GM12872 (cell line): ENCODE measurements at regions not wholly inside any gene's neighbourhood (a gene's known extent, or its start where the extent isn't known, plus 50 kb on each side); places are given as distances from the start of the nearest gene placed in this dataset.

Source experiments
- TF ChIP-seq, protein P1 (sequence below): IDR thresholded peaks from 3 replicates; pipeline ENCODE4 v1.5.1; 2011; ENCODE audit warnings: low read depth, mild to moderate bottlenecking, low read length, moderate library complexity; ENCODE audit not compliant: insufficient read depth

DNA sequence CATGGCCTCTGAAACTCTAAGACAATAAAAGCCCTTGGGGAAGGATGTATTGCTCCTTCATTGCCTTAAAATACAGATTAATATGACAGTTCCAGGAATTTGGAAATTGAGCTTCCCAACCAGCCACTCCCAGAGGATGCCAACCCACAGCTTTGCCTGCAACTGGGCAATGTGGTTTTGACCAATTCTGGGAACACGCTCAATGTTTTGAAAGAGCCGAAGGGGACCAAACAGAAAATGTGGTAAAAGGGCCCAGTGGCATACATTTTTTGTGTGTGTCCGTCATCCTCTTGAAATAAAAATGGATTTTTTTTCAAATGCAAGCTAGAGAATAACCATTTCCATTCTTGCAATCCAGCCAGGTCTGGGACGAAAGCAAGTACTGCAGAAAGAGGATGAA is 88.3 kb upstream of the PLEKHG7 start:
- TF ChIP-seq, protein P1, sequence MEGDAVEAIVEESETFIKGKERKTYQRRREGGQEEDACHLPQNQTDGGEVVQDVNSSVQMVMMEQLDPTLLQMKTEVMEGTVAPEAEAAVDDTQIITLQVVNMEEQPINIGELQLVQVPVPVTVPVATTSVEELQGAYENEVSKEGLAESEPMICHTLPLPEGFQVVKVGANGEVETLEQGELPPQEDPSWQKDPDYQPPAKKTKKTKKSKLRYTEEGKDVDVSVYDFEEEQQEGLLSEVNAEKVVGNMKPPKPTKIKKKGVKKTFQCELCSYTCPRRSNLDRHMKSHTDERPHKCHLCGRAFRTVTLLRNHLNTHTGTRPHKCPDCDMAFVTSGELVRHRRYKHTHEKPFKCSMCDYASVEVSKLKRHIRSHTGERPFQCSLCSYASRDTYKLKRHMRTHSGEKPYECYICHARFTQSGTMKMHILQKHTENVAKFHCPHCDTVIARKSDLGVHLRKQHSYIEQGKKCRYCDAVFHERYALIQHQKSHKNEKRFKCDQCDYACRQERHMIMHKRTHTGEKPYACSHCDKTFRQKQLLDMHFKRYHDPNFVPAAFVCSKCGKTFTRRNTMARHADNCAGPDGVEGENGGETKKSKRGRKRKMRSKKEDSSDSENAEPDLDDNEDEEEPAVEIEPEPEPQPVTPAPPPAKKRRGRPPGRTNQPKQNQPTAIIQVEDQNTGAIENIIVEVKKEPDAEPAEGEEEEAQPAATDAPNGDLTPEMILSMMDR = no peak

DNA sequence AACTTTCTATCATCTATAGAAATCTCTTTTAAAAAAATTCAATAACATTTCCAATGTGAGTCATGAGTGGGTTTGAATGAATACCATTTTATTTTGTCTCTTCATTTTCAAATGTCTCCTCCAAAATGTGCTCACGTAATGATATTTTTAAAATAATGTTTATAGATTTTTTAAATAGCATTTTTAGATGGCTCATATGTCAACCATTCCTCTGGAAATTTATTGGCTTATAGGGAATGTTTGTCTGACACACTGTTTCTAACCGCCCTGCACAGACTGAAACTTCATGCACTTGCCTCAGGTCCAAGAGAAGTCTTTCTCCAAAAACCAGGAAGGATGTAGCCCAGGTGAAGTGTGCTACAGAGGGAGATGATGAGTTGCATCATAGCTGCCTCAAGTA is 88.8 kb upstream of the PLEKHG7 start:
- TF ChIP-seq, protein P1 = no peak

DNA sequence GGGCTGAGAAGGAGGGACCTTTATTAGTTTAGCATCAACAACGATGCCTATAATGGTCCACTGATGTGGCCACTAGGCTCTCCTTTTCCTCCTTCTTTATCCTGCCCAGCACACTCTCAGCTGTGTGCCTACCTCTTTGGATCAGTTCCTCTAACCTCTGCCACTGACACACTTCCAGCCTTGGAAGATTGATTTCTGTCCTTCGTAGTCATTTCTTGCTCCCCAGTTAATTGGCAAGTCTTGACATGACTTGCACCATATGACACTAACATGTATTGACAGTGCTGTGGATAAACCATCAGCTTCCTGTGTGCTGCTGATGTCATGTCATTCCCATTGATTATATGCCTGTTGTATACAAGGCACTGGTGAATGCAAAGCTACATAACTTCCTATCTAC is 90.2 kb upstream of the PLEKHG7 start:
- TF ChIP-seq, protein P1 = no peak

DNA sequence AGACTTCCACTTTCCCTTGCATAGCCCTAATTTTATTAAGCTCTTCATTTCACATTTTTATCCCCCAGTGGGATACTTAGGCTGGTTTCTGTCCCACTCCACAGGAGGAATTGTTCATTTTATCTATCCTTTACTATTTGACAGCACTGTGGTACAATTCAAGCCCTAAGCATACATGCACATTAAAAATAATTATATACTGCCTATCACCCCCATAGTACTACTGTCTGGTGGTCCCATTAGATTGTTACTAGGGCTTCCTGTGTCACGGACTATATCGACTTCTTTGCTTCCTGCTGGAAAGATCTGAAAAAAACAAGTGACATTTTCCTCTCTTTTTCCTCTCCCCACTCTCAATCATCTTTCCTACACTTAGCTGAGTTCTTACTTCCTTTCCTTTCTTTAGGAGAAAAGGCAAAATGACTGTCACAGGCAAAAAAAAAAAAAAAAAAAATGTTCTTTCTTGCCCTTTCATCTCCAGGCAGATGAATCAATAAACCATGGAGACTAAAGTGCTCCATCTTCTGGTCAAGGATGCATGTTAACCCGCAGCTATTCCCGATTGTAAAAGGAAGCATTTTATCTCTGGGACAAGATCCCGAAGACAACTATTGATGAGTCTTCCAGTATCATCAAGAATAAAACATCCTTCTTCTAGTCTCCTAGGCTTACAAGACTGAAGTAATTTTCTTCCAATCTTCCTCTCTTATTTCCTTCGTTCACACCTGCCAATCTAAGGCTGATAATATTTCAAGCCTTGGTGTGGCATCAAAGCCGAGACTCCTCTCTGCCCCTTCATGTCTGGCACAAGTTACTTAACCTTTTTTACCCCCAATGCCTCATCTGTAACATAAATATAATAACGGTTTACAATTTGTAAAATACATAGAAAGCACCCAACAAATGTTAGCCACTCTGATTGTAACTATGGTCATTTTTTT is 94.4 kb upstream of the PLEKHG7 start:
- TF ChIP-seq, protein P1 = peak; percentile 36; the same call in 1 of the 3 replicates

DNA sequence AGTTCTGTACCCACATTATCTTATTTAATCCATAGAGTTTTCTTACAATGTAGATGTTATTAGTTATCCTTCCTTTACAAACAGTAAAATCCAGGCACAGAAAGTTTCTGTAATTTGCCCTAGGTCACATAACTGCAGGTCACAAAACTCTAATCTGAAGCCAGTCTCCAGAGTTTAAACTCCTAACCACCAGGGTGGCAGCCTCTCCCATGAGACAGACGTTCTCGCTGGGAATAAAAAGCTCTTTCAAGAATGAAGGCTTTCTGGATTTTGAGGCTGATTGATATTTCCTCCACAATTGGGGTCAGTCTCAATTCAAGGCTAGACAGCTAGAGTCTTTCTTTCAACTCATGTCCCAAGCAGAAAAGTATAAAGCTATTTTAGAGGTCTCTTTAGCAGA is 95.8 kb upstream of the PLEKHG7 start:
- TF ChIP-seq, protein P1 = no peak

DNA sequence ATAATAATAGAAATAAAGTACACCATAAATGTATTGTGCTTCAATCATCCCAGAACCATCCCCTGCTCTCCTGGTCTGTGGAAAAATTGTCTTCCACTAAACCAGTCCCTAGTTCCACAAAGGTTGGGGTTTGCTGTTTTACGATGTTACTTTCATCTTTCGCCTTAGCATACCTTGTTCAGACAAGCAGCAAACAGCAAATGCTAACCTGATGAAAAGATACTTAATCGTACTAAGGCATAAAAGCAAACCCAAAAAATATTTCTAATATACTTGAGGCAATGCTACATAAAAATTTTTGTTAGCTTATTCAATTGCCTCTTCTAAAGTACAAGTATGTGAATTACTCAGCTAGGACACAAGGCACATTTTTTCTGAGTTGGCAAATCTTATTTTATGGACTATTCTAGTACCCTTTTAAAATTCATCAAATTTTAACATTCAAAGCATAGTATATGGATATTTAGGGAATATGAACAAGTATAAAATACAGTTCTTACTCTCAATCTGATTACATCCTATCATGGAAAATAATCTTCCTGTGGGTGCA is 97.1 kb upstream of the PLEKHG7 start:
- TF ChIP-seq, protein P1 = no peak

DNA sequence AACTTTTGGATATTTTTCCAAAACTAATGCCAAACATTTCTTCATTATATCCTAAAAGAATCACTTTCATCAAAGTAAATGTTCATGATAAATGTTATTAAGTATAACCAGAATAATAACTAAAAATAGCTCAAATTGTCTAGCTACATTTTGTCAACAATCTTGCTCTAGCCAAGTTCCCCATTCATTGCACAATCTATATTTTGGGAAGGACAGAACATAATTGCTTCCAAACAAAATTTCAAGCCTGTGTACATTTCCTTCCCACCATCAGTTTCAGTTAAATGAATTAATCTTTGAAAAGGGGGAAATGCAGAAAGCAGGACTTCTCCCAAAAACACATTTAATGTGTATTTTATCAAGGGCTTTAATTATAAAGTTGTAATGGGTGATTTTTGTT is 98.0 kb upstream of the PLEKHG7 start:
- TF ChIP-seq, protein P1 = no peak
